ENCODE measurements at regions not wholly inside any gene's neighbourhood (a gene's known extent, or its start where the extent isn't known, plus 50 kb on each side); places are given as distances from the start of the nearest gene placed in this dataset.
A peak's percentile ranks its signal among the peaks of the same experiment; 100 is the strongest.

DNA sequence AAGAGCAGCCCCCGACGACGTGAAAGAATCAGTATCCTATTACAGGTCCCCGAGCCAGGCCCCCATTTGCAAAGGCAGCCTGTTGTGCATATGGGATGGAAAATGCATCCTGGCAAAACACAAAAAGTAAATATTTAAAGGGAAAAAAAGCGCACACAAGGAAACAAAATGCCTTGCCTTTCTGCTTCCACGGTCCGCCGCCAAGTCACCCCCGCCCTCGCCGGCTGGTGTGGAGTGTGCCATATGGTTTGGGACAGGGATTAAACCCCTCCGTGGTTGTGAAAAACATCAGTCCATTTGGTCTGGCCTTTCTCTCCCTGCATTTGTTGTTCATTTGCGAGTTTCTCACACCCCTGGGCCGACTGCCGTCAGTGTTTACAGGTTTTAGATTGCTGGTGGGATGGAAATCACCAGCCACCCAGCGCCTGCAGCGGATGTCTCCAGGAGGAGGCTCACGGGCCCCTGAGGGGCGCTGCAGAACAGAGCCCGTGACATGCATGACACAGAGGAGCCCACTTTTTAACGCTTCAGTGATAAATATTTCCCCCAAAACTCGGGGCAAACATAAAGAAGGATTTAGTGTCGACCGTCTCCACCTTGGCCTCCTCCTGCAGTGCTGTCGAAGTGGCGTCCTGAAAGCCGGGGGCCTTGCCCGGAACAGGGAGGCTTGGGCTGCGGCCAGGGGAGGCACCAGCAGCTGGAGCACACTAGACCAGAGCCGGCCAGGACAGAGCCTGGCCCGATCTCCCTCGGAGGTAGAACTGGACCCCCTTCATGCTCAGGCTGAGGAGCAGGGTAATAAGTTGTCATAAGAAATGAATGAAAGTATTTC lies 161.5 kb downstream of the HSD17B3 start:
- H3K27ac ChIP-seq (ENCODE audit: low read depth): no peak overlapping the region
- H3K79me2 ChIP-seq (replicated peaks; ENCODE audit: insufficient read depth): no peaks in the 10 kb centered on the region
- DNase-seq (ENCODE audit: low spot score): peak; percentile 47
- peak overlapping the region; percentile 16; the same call in 1 of the 2 replicates for H3K4me3 ChIP-seq
- peaks cover 7% of the 10 kb centered on the region for H3K27me3 Mint-ChIP-seq (ENCODE audit: insufficient read depth, low read depth, poor library complexity)
- H4K20me1 ChIP-seq (replicated peaks; ENCODE audit: insufficient read depth): no peaks in the 10 kb centered on the region
- peak; percentile 68 for ATAC-seq
- no peaks in the 10 kb centered on the region for H3K36me3 ChIP-seq (ENCODE audit: insufficient read depth)
- TF ChIP-seq NANOG (IDR thresholded peaks at IDR 0.05; ENCODE audit: borderline replicate concordance) (no peak), CTCF (conservative IDR thresholded peaks at IDR 0.05; ENCODE audit: low read depth in 2 of 2) (peak in 1 of 2 experiments; percentile 11; a peak in 1 of 4 replicates)
- H3K4me3 Mint-ChIP-seq: no peak overlapping the region
- H3K4me2 ChIP-seq: peak overlapping the region; percentile 5
- H3K27ac Mint-ChIP-seq: no peak overlapping the region
- peaks cover 31% of the 10 kb centered on the region for H3K4me1 Mint-ChIP-seq
- no peaks in the 10 kb centered on the region for H3K27me3 ChIP-seq (ENCODE audit: insufficient read depth)
- H2AFZ ChIP-seq: peak overlapping the region; percentile 86
- no peaks in the 10 kb centered on the region for H3K9me2 ChIP-seq (ENCODE audit: insufficient read depth)
- H3K36me3 Mint-ChIP-seq (ENCODE audit: low read depth): no peaks in the 10 kb centered on the region
- no peaks in the 10 kb centered on the region for H3F3A ChIP-seq (replicated peaks; ENCODE audit: low read depth)
- peaks cover 34% of the 10 kb centered on the region for H3K4me1 ChIP-seq (ENCODE audit: insufficient read depth)
- no peaks in the 10 kb centered on the region for H3K9me3 Mint-ChIP-seq

- no peaks in the 10 kb centered on the region for H3K27me3 ChIP-seq (ENCODE audit: insufficient read depth)
- H3K9me3 Mint-ChIP-seq: no peaks in the 10 kb centered on the region
- H3K27me3 Mint-ChIP-seq (ENCODE audit: insufficient read depth, low read depth, poor library complexity): peaks cover 9% of the 10 kb centered on the region
- peaks cover 34% of the 10 kb centered on the region for H3K4me1 ChIP-seq (ENCODE audit: insufficient read depth)
- no peaks in the 10 kb centered on the region for H4K20me1 ChIP-seq (replicated peaks; ENCODE audit: insufficient read depth)
- H3K9me2 ChIP-seq (ENCODE audit: insufficient read depth): no peaks in the 10 kb centered on the region
- no peaks in the 10 kb centered on the region for H3K36me3 ChIP-seq (ENCODE audit: insufficient read depth)
- DNase-seq (ENCODE audit: low spot score): no peak
- H3K79me2 ChIP-seq (replicated peaks; ENCODE audit: insufficient read depth): no peaks in the 10 kb centered on the region
- peak overlapping the region; percentile 86; the same call in 1 of the 2 replicates for H2AFZ ChIP-seq
- no peak overlapping the region for H3K27ac Mint-ChIP-seq
- H3K27ac ChIP-seq (ENCODE audit: low read depth): no peak overlapping the region
- TF ChIP-seq ZNF114 (CRISPR knock-in tag; IDR thresholded peaks at IDR 0.05) (no peak), NANOG (IDR thresholded peaks at IDR 0.05; ENCODE audit: borderline replicate concordance) (no peak), CTCF (conservative IDR thresholded peaks at IDR 0.05; ENCODE audit: low read depth in 2 of 2) (no peak)
- TF ChIP-seq, protein P1, sequence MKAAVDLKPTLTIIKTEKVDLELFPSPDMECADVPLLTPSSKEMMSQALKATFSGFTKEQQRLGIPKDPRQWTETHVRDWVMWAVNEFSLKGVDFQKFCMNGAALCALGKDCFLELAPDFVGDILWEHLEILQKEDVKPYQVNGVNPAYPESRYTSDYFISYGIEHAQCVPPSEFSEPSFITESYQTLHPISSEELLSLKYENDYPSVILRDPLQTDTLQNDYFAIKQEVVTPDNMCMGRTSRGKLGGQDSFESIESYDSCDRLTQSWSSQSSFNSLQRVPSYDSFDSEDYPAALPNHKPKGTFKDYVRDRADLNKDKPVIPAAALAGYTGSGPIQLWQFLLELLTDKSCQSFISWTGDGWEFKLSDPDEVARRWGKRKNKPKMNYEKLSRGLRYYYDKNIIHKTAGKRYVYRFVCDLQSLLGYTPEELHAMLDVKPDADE (IDR thresholded peaks at IDR 0.05): no peak
- TF ChIP-seq, protein P2, sequence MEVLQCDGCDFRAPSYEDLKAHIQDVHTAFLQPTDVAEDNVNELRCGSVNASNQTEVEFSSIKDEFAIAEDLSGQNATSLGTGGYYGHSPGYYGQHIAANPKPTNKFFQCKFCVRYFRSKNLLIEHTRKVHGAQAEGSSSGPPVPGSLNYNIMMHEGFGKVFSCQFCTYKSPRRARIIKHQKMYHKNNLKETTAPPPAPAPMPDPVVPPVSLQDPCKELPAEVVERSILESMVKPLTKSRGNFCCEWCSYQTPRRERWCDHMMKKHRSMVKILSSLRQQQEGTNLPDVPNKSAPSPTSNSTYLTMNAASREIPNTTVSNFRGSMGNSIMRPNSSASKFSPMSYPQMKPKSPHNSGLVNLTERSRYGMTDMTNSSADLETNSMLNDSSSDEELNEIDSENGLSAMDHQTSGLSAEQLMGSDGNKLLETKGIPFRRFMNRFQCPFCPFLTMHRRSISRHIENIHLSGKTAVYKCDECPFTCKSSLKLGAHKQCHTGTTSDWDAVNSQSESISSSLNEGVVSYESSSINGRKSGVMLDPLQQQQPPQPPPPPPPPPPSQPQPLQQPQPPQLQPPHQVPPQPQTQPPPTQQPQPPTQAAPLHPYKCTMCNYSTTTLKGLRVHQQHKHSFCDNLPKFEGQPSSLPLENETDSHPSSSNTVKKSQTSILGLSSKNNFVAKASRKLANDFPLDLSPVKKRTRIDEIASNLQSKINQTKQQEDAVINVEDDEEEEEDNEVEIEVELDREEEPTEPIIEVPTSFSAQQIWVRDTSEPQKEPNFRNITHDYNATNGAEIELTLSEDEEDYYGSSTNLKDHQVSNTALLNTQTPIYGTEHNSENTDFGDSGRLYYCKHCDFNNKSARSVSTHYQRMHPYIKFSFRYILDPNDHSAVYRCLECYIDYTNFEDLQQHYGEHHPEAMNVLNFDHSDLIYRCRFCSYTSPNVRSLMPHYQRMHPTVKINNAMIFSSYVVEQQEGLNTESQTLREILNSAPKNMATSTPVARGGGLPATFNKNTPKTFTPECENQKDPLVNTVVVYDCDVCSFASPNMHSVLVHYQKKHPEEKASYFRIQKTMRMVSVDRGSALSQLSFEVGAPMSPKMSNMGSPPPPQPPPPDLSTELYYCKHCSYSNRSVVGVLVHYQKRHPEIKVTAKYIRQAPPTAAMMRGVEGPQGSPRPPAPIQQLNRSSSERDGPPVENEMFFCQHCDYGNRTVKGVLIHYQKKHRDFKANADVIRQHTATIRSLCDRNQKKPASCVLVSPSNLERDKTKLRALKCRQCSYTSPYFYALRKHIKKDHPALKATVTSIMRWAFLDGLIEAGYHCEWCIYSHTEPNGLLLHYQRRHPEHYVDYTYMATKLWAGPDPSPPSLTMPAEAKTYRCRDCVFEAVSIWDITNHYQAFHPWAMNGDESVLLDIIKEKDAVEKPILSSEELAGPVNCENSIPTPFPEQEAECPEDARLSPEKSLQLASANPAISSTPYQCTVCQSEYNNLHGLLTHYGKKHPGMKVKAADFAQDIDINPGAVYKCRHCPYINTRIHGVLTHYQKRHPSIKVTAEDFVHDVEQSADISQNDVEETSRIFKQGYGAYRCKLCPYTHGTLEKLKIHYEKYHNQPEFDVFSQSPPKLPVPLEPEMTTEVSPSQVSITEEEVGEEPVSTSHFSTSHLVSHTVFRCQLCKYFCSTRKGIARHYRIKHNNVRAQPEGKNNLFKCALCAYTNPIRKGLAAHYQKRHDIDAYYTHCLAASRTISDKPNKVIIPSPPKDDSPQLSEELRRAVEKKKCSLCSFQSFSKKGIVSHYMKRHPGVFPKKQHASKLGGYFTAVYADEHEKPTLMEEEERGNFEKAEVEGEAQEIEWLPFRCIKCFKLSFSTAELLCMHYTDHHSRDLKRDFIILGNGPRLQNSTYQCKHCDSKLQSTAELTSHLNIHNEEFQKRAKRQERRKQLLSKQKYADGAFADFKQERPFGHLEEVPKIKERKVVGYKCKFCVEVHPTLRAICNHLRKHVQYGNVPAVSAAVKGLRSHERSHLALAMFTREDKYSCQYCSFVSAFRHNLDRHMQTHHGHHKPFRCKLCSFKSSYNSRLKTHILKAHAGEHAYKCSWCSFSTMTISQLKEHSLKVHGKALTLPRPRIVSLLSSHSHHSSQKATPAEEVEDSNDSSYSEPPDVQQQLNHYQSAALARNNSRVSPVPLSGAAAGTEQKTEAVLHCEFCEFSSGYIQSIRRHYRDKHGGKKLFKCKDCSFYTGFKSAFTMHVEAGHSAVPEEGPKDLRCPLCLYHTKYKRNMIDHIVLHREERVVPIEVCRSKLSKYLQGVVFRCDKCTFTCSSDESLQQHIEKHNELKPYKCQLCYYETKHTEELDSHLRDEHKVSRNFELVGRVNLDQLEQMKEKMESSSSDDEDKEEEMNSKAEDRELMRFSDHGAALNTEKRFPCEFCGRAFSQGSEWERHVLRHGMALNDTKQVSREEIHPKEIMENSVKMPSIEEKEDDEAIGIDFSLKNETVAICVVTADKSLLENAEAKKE (CRISPR knock-in tag; IDR thresholded peaks at IDR 0.05): no peak
- no peak overlapping the region for H3K4me3 ChIP-seq
- H3K4me1 Mint-ChIP-seq: peaks cover 31% of the 10 kb centered on the region
- peak overlapping the region; percentile 5 for H3K4me2 ChIP-seq
- H3K4me3 Mint-ChIP-seq: no peak overlapping the region
- no peaks in the 10 kb centered on the region for H3F3A ChIP-seq (replicated peaks; ENCODE audit: low read depth)
- H3K36me3 Mint-ChIP-seq (ENCODE audit: low read depth): no peaks in the 10 kb centered on the region
- ATAC-seq: peak; percentile 31
Measured at GRCh38 chr9:96139592-96140295, 162.2 kb downstream of the HSD17B3 start.
